ENCODE measurements at regions not wholly inside any gene's neighbourhood (a gene's known extent, or its start where the extent isn't known, plus 50 kb on each side); places are given as distances from the start of the nearest gene placed in this dataset.

GRCh38 chr18:76131738-76132137 lies 363.3 kb downstream of the ZNF516 start:
- DNase-seq (ENCODE audit: low read depth in 1 of 2, low spot score in 1 of 2) = no peak

GRCh38 chr18:76130845-76131244 lies 364.2 kb downstream of the ZNF516 start:
- DNase-seq (ENCODE audit: low read depth in 1 of 2, low spot score in 1 of 2) = no peak

- no peak for DNase-seq (ENCODE audit: low read depth in 1 of 2, low spot score in 1 of 2)
These were observed 368.7 kb downstream of the ZNF516 start for GRCh38 chr18:76126327-76126726.

- DNase-seq (ENCODE audit: low read depth in 1 of 2, low spot score in 1 of 2) = no peak
These were observed 374.0 kb downstream of the ZNF516 start for GRCh38 chr18:76121011-76121410.

- DNase-seq (ENCODE audit: low read depth in 1 of 2, low spot score in 1 of 2) = no peak
These were observed 379.5 kb downstream of the ZNF516 start for GRCh38 chr18:76115580-76115979.

- no peak for DNase-seq (ENCODE audit: low read depth in 1 of 2, low spot score in 1 of 2)
These were observed 381.9 kb downstream of the ZNF516 start for GRCh38 chr18:76113101-76113500.

- no peak for DNase-seq (ENCODE audit: low read depth in 1 of 2, low spot score in 1 of 2)
These were observed 392.4 kb downstream of the ZNF516 start for GRCh38 chr18:76102626-76103025.

- no peak for DNase-seq (ENCODE audit: low read depth in 1 of 2, low spot score in 1 of 2)
These were observed 392.9 kb downstream of the ZNF516 start for GRCh38 chr18:76102156-76102555.

GRCh38 chr18:76099931-76100457 lies 395.0 kb downstream of the ZNF516 start:
- no peak for DNase-seq (ENCODE audit: low read depth in 1 of 2, low spot score in 1 of 2)

- no peak for DNase-seq (ENCODE audit: low read depth in 1 of 2, low spot score in 1 of 2)
These were observed 396.2 kb downstream of the ZNF516 start for GRCh38 chr18:76098674-76099411.

- no peak for DNase-seq (ENCODE audit: low read depth in 1 of 2, low spot score in 1 of 2)
These were observed 413.5 kb downstream of the ZNF516 start for GRCh38 chr18:76081536-76081935.

- no peak for DNase-seq (ENCODE audit: low read depth in 1 of 2, low spot score in 1 of 2)
These were observed 414.6 kb downstream of the ZNF516 start for GRCh38 chr18:76080430-76080829.

GRCh38 chr18:76075777-76076176 lies 419.3 kb downstream of the ZNF516 start:
- DNase-seq (ENCODE audit: low read depth in 1 of 2, low spot score in 1 of 2) = no peak

GRCh38 chr18:76064998-76065397 lies 430.0 kb downstream of the ZNF516 start:
- DNase-seq (ENCODE audit: low read depth in 1 of 2, low spot score in 1 of 2) = no peak

- no peak for DNase-seq (ENCODE audit: low read depth in 1 of 2, low spot score in 1 of 2)
These were observed 436.9 kb downstream of the ZNF516 start for GRCh38 chr18:76058146-76058545.

- no peak for DNase-seq (ENCODE audit: low read depth in 1 of 2, low spot score in 1 of 2)
These were observed 437.7 kb downstream of the ZNF516 start for GRCh38 chr18:76057386-76057785.

- no peak for DNase-seq (ENCODE audit: low read depth in 1 of 2, low spot score in 1 of 2)
These were observed 438.5 kb downstream of the ZNF516 start for GRCh38 chr18:76056471-76057110.

GRCh38 chr18:76055578-76055977 lies 439.5 kb downstream of the ZNF516 start:
- no peak for DNase-seq (ENCODE audit: low read depth in 1 of 2, low spot score in 1 of 2)

GRCh38 chr18:76055025-76055424 lies 440.0 kb downstream of the ZNF516 start:
- no peak for DNase-seq (ENCODE audit: low read depth in 1 of 2, low spot score in 1 of 2)

- no peak for DNase-seq (ENCODE audit: low read depth in 1 of 2, low spot score in 1 of 2)
These were observed 440.9 kb downstream of the ZNF516 start for GRCh38 chr18:76054156-76054555.

- DNase-seq (ENCODE audit: low read depth in 1 of 2, low spot score in 1 of 2) = no peak
These were observed 441.5 kb downstream of the ZNF516 start for GRCh38 chr18:76053551-76053950.

- DNase-seq (ENCODE audit: low read depth in 1 of 2, low spot score in 1 of 2) = no peak
These were observed 442.8 kb downstream of the ZNF516 start for GRCh38 chr18:76052227-76052595.
